Hematopoietic multipotent progenitor cell treated with erythropoietin and hydrocortisone succinate and interleukin-3 and kit ligand, for 15 days (in vitro differentiated cells): ENCODE measurements at regions not wholly inside any gene's neighbourhood (a gene's known extent, or its start where the extent isn't known, plus 50 kb on each side); places are given as distances from the start of the nearest gene placed in this dataset.
"Not testable (repeated sequence)": the region's sequence is repeated elsewhere in the genome, so short reads cannot be mapped to it uniquely, and the experiment has no call there.

Experiments
- DNase-seq: peaks from one replicate; pipeline ENCODE4 v3.0.0-alpha.2; 2015; ENCODE audit warnings: low spot score

GRCh38 chr4:163077680-163078079 is 89.0 kb downstream of the NAF1 start:
- no peak for DNase-seq

DNA sequence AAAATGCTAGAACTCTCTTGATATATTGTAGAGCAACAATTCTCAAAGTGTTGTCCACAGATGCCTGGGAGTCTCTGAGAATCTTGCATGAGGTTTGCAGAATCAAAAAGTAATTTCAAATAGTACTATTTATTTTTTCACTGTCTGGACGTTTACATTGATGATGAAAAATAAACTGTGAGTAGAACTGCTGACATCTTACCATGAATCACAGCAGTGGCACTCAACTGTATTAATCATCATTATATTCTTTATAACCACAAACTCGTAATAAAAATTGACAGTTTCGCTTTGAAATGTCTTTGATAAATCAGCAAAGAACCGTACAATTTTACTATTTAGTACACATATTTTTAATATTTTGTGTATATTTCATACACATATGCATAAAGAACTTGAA is 94.5 kb downstream of the NAF1 start:
- DNase-seq, result no peak

DNA sequence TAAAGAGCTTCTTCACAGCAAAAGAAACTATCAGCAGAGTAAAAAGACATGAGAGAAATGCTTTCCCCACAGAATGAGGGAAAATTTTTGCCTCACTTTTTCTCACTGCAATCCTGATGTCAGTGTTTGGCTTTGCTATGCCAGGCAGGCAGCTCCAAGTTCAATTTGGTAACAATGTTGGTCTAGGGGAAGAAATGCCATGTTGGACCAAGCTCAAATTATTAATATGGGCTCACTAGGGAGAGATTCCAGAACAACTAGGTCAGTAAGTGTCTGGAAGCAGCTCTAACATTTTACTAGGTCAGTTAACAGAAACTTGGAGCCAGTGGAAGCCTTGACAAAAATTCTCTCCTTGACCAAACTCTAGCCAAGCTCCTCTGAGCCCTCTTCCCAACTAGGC is 95.4 kb downstream of the NAF1 start:
- DNase-seq, result no peak

DNA sequence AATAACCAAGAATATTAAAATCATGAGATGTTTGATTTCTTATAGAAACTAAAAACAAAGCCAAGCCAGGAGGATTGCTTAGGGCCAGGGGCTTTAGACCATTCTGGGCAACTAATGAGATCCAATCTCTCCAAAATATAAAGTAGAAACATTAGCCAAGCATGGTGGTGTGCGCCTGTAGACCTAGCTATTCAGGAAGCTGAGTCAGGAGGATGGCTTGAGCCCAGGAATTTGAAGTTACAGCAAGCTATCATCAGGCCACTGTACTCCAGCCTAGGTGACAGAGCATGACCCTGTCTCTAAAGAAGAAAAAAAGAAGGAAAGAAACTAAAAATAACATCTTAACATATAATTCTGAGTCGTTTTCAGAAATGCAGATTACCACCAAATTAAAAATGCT is 96.7 kb downstream of the NAF1 start:
- no peak for DNase-seq

DNA sequence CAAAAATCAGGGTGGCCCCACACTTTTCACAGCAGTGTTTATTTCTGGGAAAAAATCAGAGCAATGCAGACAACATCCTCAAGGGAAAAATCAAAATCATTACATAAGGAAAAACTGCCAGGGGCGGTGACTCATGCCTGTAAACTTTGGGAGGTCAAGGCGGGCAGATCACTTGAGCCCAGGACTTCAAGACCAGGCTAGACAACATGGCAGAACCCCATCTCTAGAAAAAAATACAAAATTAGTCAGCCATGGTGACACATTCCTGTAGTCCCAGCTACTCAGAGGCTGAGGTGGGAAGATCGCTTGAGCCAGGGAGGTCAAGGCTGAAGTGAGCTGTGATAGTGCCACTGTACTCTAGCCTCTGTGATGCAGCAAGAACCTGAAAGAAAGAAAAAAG is 102.8 kb downstream of the NAF1 start:
- no peak for DNase-seq

- peak; percentile 10 for DNase-seq
Observed at GRCh38 chr4:163048447-163048846, 118.2 kb downstream of the NAF1 start.

DNA sequence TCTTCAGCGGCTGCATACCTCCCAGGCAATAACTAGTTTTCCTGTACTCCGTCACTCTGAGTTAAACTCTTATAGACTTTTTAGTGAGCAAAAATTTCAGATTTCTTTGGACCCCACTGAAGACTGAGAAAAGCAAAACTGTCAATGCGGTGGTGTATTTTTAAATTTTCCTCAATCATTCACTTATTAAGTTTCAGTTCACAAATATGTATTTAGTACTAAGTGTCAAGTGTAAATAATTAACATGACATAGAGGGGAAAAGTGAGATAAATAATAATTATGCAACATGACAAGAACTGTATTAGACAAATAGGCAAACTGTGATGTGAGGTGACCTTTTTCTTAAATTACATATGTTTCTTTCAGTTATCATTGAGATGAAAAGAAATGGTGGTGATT is 124.4 kb downstream of the NAF1 start:
- no peak for DNase-seq

GRCh38 chr4:163017135-163017534 is 149.6 kb downstream of the NAF1 start:
- no peak for DNase-seq

DNA sequence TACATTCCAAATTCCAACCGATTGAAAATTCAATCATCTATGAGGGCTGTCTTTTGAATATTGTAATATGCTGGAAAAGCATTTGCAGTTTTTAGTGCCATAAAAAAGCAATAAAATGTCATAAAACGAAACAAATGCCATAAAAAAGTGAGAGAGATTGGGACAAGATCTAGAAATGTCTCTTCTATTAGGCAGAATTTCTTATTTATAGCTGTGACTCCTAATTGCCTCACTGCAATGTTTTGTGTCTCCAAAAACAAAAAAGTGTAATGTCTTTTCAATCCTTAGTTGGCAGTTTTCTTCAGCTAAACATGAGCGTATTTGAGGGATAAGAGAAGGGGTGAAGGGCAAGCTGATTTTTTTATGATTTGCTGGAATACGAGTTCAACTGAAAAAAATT is 153.9 kb downstream of the NAF1 start:
- DNase-seq, result no peak

- DNase-seq, result no peak
Observed at GRCh38 chr4:163003979-163004378, 162.7 kb downstream of the NAF1 start.

GRCh38 chr4:162988530-162988929 is 178.2 kb downstream of the NAF1 start:
- DNase-seq, result no peak

DNA sequence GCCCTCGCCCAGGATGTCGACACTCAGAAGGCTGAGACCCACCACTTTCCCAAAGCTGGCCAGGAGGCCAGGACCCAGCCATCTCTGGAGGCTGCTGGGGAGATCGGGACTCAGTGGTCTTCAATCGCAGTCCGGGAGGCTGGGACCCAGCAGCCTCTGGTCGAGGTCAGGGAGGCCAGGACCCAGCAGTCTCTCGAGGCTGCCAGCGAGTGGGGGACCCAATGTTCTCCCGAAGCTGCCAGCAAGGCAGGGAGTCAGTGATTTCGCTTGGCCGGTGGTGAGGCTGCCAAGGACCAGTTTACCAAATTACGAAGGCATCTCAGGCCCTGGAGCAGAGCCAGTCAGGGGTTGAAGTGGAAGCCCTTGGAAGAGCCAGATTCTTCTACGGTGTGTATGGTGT is 181.6 kb downstream of the NAF1 start:
- no peak for DNase-seq

GRCh38 chr4:162984621-162985020 is 182.1 kb downstream of the NAF1 start:
- DNase-seq, result no peak

DNA sequence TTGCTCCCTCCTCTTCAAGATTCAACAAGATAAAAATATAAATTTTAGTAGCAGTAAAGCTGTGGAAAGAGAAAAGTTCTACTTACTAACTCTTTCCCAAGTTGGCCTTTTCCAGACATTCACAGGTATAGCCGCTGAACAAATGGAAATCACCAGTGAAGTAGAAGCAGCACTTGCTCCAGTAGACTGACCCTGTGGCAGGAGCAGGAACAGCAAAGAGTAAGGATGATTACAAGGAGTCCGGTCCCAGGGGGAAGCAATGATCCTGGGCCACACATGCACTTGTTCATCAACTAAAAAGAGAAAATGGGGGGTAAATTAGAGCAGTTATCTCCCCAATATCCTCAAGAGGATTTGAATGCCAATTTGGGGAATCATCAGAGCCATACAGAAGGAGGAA is 184.9 kb downstream of the NAF1 start:
- DNase-seq, result no peak

- no peak for DNase-seq
Observed at GRCh38 chr4:162978398-162978797, 188.3 kb downstream of the NAF1 start.

DNA sequence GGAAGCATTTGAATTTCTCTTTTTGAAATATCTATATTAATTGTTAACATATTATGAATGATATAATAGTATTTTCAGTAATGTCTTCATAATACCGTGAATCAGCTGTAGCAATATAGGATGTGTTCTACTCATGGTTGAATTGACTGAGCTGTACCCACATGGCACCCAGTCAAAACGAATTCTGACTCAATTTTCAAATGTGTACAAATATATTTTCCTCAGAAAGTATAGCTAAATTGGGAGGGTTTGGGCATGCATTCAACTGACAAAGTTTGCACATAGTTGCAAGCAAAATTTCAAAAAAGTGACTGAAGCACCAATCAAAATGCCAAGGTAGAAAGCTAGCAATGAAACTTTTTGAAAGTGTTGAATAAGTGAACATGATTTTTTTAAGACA is 188.9 kb downstream of the NAF1 start:
- DNase-seq, result no peak

GRCh38 chr4:162972661-162973330 is 193.9 kb downstream of the NAF1 start:
- DNase-seq, result no peak

GRCh38 chr4:162969194-162969593 is 197.5 kb downstream of the NAF1 start:
- DNase-seq, result no peak

- not testable (repeated sequence) for DNase-seq
Observed at GRCh38 chr4:162965978-162966377, 200.7 kb downstream of the NAF1 start.

DNA sequence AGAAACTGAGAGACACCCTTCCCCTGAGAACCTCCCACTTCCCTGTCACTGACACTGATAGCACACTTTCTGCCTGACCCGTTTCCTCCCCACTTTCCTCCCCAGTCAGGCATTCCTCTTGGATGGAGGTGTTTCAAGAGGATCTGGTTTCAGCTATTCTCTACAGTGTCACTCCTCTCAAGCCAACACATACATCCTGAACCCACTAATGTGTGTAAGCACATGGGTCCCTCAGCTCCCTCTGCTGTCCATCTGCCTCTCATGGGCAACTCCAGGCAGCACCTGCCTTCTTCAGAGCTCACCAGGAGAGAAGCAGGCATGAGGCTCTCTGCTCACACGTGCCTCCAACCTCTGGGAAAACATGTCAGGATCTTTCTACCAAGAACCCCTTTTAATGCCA is 207.6 kb downstream of the NAF1 start:
- DNase-seq, result no peak

GRCh38 chr4:162957521-162958143 is 209.1 kb downstream of the NAF1 start:
- DNase-seq, result no peak

DNA sequence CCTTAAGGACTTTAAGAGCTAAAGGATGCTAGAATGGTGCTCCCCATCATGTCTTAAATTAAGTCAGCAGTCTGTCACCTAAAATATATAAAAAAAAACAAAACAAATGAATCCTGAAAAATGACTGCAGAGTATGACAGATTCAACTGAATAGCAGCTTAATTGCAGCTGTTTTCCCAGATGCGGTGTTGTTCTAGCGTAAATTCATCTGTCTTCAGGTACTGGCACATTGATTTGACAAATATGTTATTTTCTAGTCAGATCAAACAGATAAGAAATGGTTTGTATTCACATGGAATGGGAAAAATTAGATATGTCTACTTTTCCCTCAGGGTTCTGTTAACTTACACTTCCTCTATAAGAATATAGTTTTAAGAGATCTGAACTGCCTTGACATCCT is 211.7 kb downstream of the NAF1 start:
- no peak for DNase-seq

- no peak for DNase-seq
Observed at GRCh38 chr4:162952232-162952631, 214.5 kb downstream of the NAF1 start.

DNA sequence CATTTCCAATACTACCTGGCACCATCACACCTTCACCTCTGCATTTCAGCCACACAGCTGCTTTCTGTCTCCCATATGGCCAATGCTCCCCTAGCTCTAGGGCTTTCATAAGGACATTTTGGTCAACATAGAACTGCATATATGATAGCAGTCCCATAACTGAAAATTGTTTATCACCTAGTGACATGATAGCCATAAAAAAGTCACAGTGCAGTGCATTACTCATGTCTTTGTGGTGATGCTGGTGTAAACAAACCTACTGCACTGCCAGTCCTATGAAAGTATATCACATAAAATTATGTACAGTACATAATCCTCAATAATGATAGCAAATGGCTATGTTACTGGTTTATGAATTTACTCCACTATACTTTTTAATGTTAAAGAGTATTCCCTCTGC is 221.0 kb downstream of the NAF1 start:
- DNase-seq, result no peak
